ENCODE measurements at regions not wholly inside any gene's neighbourhood (a gene's known extent, or its start where the extent isn't known, plus 50 kb on each side); places are given as distances from the start of the nearest gene placed in this dataset.
"Not testable (repeated sequence)": the region's sequence is repeated elsewhere in the genome, so short reads cannot be mapped to it uniquely, and the experiment has no call there.

DNA sequence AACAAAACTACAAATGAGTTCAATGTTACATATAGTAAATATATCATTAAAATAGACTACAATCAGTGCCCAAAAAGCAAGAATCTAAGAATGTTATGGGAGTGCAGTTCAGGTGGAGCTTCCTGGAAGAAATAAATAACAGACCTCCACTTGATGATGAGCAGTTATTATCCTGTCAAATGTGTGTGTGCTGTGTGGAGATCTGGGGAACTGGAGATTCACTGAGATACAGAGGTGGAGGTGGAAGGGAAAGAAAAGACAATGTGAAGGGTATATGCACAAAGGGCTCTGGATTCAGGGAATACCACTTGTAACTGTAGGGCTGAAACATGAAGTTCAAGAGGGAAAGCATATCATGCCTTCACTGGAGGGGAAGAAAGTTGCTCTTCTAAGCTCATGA is 331.1 kb downstream of the SEMA3D start (continued):
- TF ChIP-seq, protein P1, sequence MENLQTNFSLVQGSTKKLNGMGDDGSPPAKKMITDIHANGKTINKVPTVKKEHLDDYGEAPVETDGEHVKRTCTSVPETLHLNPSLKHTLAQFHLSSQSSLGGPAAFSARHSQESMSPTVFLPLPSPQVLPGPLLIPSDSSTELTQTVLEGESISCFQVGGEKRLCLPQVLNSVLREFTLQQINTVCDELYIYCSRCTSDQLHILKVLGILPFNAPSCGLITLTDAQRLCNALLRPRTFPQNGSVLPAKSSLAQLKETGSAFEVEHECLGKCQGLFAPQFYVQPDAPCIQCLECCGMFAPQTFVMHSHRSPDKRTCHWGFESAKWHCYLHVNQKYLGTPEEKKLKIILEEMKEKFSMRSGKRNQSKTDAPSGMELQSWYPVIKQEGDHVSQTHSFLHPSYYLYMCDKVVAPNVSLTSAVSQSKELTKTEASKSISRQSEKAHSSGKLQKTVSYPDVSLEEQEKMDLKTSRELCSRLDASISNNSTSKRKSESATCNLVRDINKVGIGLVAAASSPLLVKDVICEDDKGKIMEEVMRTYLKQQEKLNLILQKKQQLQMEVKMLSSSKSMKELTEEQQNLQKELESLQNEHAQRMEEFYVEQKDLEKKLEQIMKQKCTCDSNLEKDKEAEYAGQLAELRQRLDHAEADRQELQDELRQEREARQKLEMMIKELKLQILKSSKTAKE (IDR thresholded peaks at IDR 0.05; ENCODE audit: low read depth, poor library complexity, severe bottlenecking), result no peak
- TF ChIP-seq CREB1 (IDR thresholded peaks at IDR 0.05; ENCODE audit: low read depth), result no peak

DNA sequence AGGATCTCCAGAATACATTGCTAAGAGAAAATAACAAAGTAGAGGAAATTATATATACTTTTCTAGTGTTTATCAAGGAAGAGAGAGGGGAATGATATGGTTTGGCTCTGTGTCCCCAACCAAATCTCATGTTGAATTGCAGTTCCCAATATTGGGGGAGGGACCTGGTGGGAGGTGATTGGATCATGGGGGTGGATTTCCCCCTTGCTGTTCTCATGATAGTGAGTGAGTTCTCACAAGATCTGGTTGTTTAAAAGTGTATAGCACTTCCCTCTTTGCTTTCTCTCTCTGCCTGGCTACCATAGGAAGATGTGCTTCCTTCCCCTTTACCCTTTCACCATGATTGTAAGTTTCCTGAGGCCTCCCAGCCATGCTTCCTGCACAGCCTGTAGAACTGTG is 337.9 kb downstream of the SEMA3D start:
- H3K27me3 ChIP-seq (replicated peaks in 1 of 2; ENCODE audit: control insufficient read depth in 2 of 2, insufficient read depth in 2 of 2, low read length in 1 of 2); FAIRE-seq; BruUV-seq (replicated peaks); H4K20me1 ChIP-seq (ENCODE audit: control insufficient read depth, insufficient read depth); H2AFZ ChIP-seq (ENCODE audit: control insufficient read depth, low read depth, low read length); SMC1A ChIA-PET (ENCODE audit: uncharacterized antibody, unreplicated experiment); H3K4me2 ChIP-seq (ENCODE audit: control insufficient read depth, insufficient read depth); DNase-seq (ENCODE audit: low read depth, low spot score); H3K79me2 ChIP-seq (ENCODE audit: control insufficient read depth, insufficient read depth, low read length); H3K4me3 ChIP-seq; H3K4me1 ChIP-seq (ENCODE audit: control insufficient read depth, insufficient read depth, low read length); RAD21 ChIA-PET (ENCODE audit: unreplicated experiment); H3K9me3 ChIP-seq (replicated peaks; ENCODE audit: control insufficient read depth, insufficient read depth, low read length); in situ Hi-C loops (cut with MboI); H3K9ac ChIP-seq (ENCODE audit: control insufficient read depth, insufficient read depth, low read length); POLR2A ChIA-PET; ATAC-seq; H3K27ac ChIP-seq (ENCODE audit: control insufficient read depth, insufficient read depth); intact Hi-C loops (cut with micrococcal nuclease; ENCODE audit: unreplicated experiment); CTCF ChIA-PET; H3K36me3 ChIP-seq (ENCODE audit: control insufficient read depth in 2 of 2, insufficient read depth in 2 of 2, low read length in 1 of 2): not testable (repeated sequence)
- 0 out of 2 replicates have a peak, but pooled peaks have one; percentile 7 for TF ChIP-seq SPI1 (IDR thresholded peaks at IDR 0.05; ENCODE audit: borderline replicate concordance, insufficient read depth, low read depth, low read length)

All from GM12878 (cell line).